ENCODE measurements at regions not wholly inside any gene's neighbourhood (a gene's known extent, or its start where the extent isn't known, plus 50 kb on each side); places are given as distances from the start of the nearest gene placed in this dataset.

GRCh38 chr2:45128580-45128997 is 119.3 kb upstream of the SIX2 start:
- ChIA-PET CTCF (no interaction called here), POLR2A (ENCODE audit: low non-redundant PET) (no interaction called here)
- peak; percentile 86 for DNase-seq (ENCODE audit: low spot score)
- Histone ChIP-seq H3K27me3 (replicated peaks; ENCODE audit: insufficient read depth, low read depth, low read length, poor library complexity) (no peaks in the 10 kb centered on the region), H3K27ac (ENCODE audit: low read depth, low read length, poor library complexity, severe bottlenecking) (no peak overlapping the region), H3K9me3 (ENCODE audit: low read depth, low read length, poor library complexity, severe bottlenecking) (no peaks in the 10 kb centered on the region), H3K36me3 (ENCODE audit: insufficient read depth, low read length, poor library complexity, severe bottlenecking) (no peaks in the 10 kb centered on the region), H3K4me1 (ENCODE audit: insufficient read depth, low read length, poor library complexity, severe bottlenecking) (no peaks in the 10 kb centered on the region), H3K4me3 (ENCODE audit: low read depth, low read length, poor library complexity, severe bottlenecking) (no peak overlapping the region)
- intact Hi-C loops (cut with micrococcal nuclease; ENCODE audit: unreplicated experiment) = no loop called here
- TF ChIP-seq CTCF (conservative IDR thresholded peaks at IDR 0.05; ENCODE audit: low read depth, low read length) = no peak
- no peak for TF ChIP-seq EZH2 (IDR thresholded peaks at IDR 0.05; ENCODE audit: borderline replicate concordance, low read depth, low read length, poor library complexity, severe bottlenecking)
- BruUV-seq (replicated peaks) = no TSS peak

- H3K27me3 ChIP-seq (replicated peaks; ENCODE audit: insufficient read depth, low read depth, low read length, poor library complexity) = no peaks in the 10 kb centered on the region
- POLR2A ChIA-PET (ENCODE audit: low non-redundant PET) = no interaction called here
- BruUV-seq (replicated peaks) = no TSS peak
- intact Hi-C loops (cut with micrococcal nuclease; ENCODE audit: unreplicated experiment) = no loop called here
- DNase-seq (ENCODE audit: low spot score) = no peak
- no peaks in the 10 kb centered on the region for H3K9me3 ChIP-seq (ENCODE audit: low read depth, low read length, poor library complexity, severe bottlenecking)
- H3K36me3 ChIP-seq (ENCODE audit: insufficient read depth, low read length, poor library complexity, severe bottlenecking) = no peaks in the 10 kb centered on the region
- no peaks in the 10 kb centered on the region for H3K4me1 ChIP-seq (ENCODE audit: insufficient read depth, low read length, poor library complexity, severe bottlenecking)
- no peak overlapping the region for H3K4me3 ChIP-seq (ENCODE audit: low read depth, low read length, poor library complexity, severe bottlenecking)
- no peak overlapping the region for H3K27ac ChIP-seq (ENCODE audit: low read depth, low read length, poor library complexity, severe bottlenecking)
- CTCF ChIA-PET = no interaction called here
- TF ChIP-seq EZH2 (IDR thresholded peaks at IDR 0.05; ENCODE audit: borderline replicate concordance, low read depth, low read length, poor library complexity, severe bottlenecking) (no peak), CTCF (conservative IDR thresholded peaks at IDR 0.05; ENCODE audit: low read depth, low read length) (no peak)
These were observed 118.6 kb upstream of the SIX2 start for GRCh38 chr2:45127891-45128290.

GRCh38 chr2:45127321-45127720 is 118.1 kb upstream of the SIX2 start:
- no peaks in the 10 kb centered on the region for H3K27me3 ChIP-seq (replicated peaks; ENCODE audit: insufficient read depth, low read depth, low read length, poor library complexity)
- TF ChIP-seq CTCF (conservative IDR thresholded peaks at IDR 0.05; ENCODE audit: low read depth, low read length) (no peak), EZH2 (IDR thresholded peaks at IDR 0.05; ENCODE audit: borderline replicate concordance, low read depth, low read length, poor library complexity, severe bottlenecking) (no peak)
- H3K4me1 ChIP-seq (ENCODE audit: insufficient read depth, low read length, poor library complexity, severe bottlenecking) = no peaks in the 10 kb centered on the region
- BruUV-seq (replicated peaks) = no TSS peak
- H3K4me3 ChIP-seq (ENCODE audit: low read depth, low read length, poor library complexity, severe bottlenecking) = no peak overlapping the region
- ChIA-PET CTCF (no interaction called here), POLR2A (ENCODE audit: low non-redundant PET) (no interaction called here)
- H3K36me3 ChIP-seq (ENCODE audit: insufficient read depth, low read length, poor library complexity, severe bottlenecking) = no peaks in the 10 kb centered on the region
- DNase-seq (ENCODE audit: low spot score) = no peak
- no peaks in the 10 kb centered on the region for H3K9me3 ChIP-seq (ENCODE audit: low read depth, low read length, poor library complexity, severe bottlenecking)
- intact Hi-C loops (cut with micrococcal nuclease; ENCODE audit: unreplicated experiment) = no loop called here
- H3K27ac ChIP-seq (ENCODE audit: low read depth, low read length, poor library complexity, severe bottlenecking) = no peak overlapping the region

All from A673 (cell line).